Psoas muscle (tissue), 7 donors: ENCODE measurements at regions not wholly inside any gene's neighbourhood (a gene's known extent, or its start where the extent isn't known, plus 50 kb on each side); places are given as distances from the start of the nearest gene placed in this dataset.

Experiments
- ATAC-seq, 4 donors: fragments of 200-7000 bp; cut with Tn5 transposase; one replicate each; pipeline ENCODE4 v1.9.1; 2020; ENCODE audit warnings: moderate library complexity in 3 of 4, mild to moderate bottlenecking in 2 of 4
- DNase-seq, 2 donors: peaks; one replicate each; pipeline ENCODE4 v3.0.0-alpha.2; 2020
- H3K27ac ChIP-seq: fragments of 200-600 bp; one replicate; pipeline ENCODE4 v1.8.0; 2022
- H3K27me3 ChIP-seq, 3 donors: fragments of 200-600 bp in 1 of 3; one replicate each; pipeline versions ENCODE4 v1.6.1 to v1.8.0; 2013 to 2022; ENCODE audit warnings: low read length in 2 of 3, mild to moderate bottlenecking in 2 of 3, moderate library complexity in 1 of 3; ENCODE audit not compliant: insufficient read depth in 3 of 3
- H3K36me3 ChIP-seq, 2 donors: fragments of 200-600 bp in 1 of 2; one replicate each; pipeline versions ENCODE4 v1.6.1 to v1.8.0; 2013 to 2022; ENCODE audit warnings: low read depth in 1 of 2, mild to moderate bottlenecking in 1 of 2, moderate library complexity in 1 of 2; ENCODE audit not compliant: insufficient read depth in 1 of 2
- H3K4me1 ChIP-seq: fragments of 200-600 bp; one replicate; pipeline ENCODE4 v1.8.0; 2022
- H3K4me3 ChIP-seq: fragments of 200-600 bp; one replicate; pipeline ENCODE4 v1.8.0; 2022; ENCODE audit warnings: mild to moderate bottlenecking
- H3K9me3 ChIP-seq: fragments of 200-600 bp; one replicate; pipeline ENCODE4 v1.8.0; 2022
- WGBS, 3 donors: extraction: QIAGEN DNeasy Blood & Tissue Kit; methylation state at CpG; one replicate each; pipeline versions ENCODE4 v1.1.6 to v1.1.7; 2013; 5-methylcytosine and 5-hydroxymethylcytosine counted together
- intact Hi-C, 2 donors: fragments of 100-400 bp; cut with DNase I; formaldehyde crosslinking; loops; one replicate each; pipeline versions ENCODE4 v1.11.0 to v1.14.2; 2022
- TF ChIP-seq, protein P1 (sequence below): fragments of 200-600 bp; IDR thresholded peaks from one replicate; pipeline ENCODE4 v1.8.0; 2022; ENCODE audit warnings: antibody characterized with exemption
- donor health status: healthy with polysubstance abuse.
- donor health status: DM: no; HTN: no; CAD: no; lungs with moderate emphysema.
- donor health status: Bipolar disorder and iron deficiency.
- donor health status: healthy.
- donor health status: DM: yes; HTN: yes; CAD: no.
- donor health status: DM: no; HTN: no; CAD: no.
- donor health status: DM: yes; HTN: yes; CAD: no.

DNA sequence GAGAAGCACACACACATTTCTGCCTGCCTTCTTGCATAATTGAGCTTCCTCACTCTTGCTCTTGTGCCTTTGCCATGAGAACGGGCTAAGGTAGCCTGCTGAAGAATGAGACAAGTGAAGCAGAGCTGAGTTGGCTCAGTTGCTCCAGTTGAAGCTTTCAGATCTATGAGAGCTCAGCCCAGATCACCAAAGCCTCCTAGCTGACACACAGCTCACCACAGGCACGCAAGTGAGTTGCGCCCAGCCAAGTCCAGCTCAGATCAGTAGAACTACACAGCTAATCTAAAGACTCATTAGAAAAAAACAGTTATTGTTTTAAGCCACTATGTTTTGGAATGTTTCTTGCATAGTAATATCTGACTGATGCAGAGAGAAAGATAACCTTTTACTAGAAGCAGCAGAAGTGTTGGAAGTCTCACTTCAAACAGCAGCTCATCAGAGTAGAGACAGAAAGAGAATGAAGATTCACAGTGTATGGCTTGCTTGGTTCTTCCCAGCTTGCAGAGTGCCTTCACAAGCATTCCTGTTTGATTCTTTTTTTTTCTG is 362.4 kb downstream of the MID1IP1 start:
- Histone ChIP-seq H3K9me3 (no peaks in the 10 kb centered on the region), H3K36me3 (no peaks in the 10 kb centered on the region), H3K27ac (no peak overlapping the region), H3K4me1 (no peaks in the 10 kb centered on the region), H3K4me3 (no peak overlapping the region), H3K27me3 (peaks cover 0 to 20% (median 0%) of the 10 kb centered on the region in 3 donors)
- intact Hi-C loops: loop anchor here in 1 of 2 donors (5.0 kb wide), 1 partner anchor 79 kb away; no protein-coding TSS in a partner anchor
- WGBS, 3 donors: 87 to 100% (median 94%) methylated on average over 3 of the region's 3 CpGs
- DNase-seq (no peak), ATAC-seq (no peak)
- TF ChIP-seq, protein P1, sequence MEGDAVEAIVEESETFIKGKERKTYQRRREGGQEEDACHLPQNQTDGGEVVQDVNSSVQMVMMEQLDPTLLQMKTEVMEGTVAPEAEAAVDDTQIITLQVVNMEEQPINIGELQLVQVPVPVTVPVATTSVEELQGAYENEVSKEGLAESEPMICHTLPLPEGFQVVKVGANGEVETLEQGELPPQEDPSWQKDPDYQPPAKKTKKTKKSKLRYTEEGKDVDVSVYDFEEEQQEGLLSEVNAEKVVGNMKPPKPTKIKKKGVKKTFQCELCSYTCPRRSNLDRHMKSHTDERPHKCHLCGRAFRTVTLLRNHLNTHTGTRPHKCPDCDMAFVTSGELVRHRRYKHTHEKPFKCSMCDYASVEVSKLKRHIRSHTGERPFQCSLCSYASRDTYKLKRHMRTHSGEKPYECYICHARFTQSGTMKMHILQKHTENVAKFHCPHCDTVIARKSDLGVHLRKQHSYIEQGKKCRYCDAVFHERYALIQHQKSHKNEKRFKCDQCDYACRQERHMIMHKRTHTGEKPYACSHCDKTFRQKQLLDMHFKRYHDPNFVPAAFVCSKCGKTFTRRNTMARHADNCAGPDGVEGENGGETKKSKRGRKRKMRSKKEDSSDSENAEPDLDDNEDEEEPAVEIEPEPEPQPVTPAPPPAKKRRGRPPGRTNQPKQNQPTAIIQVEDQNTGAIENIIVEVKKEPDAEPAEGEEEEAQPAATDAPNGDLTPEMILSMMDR: no peak

DNA sequence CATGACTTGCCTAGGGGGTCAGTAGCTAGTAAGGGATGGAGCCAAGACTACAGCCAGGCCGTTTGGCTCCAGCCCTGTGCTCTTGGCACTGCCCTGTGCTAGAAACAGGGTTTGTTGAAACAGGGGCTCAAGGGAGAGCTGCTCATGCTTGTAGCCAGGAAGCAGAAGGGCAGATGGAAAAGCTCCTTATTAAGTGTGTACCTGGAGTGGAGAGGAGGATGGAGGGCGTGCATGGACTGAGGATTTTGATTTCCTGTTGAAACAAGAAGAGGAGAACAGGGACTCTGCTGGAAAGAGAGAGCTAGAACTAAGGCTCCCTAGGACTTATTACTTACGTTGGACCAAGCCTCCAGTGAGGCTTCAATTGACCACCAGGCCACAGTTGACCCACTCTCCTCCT is 363.0 kb downstream of the MID1IP1 start:
- TF ChIP-seq, protein P1: no peak

DNA sequence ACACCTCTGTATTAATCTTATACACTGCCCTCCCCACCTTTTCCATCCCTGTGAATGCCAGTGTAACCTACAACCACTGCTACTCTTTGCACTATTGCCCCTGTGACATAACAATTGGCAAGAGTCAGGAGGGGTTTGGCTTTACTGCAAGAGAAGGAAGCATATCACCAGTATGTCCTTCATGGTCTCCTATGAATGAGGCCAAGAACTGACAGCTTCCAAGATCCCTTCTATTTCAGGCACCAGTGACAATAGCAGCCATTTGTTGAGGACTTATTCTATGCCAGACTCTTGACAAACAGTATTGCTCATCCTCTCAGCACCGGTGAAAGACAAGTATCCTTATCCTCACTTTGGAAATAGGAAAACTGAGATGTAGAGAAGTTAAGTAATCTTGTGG is 363.9 kb downstream of the MID1IP1 start:
- WGBS, 3 donors: 20 to 43% (median 39%) methylated on average over 1 of the region's 1 CpG
- H3K4me3 ChIP-seq: no peak overlapping the region
- H3K27me3 ChIP-seq: peaks cover 0 to 29% (median 0%) of the 10 kb centered on the region in 3 donors
- no peak for DNase-seq
- no peaks in the 10 kb centered on the region for H3K9me3 ChIP-seq
- ATAC-seq: peak; percentile 85 to 94 (median 92)
- H3K4me1 ChIP-seq: no peaks in the 10 kb centered on the region
- TF ChIP-seq, protein P1: no peak
- no peaks in the 10 kb centered on the region for H3K36me3 ChIP-seq
- no peak overlapping the region for H3K27ac ChIP-seq
- intact Hi-C loops: no loop called here

More for the DNA sequence above, 363.0 kb downstream of the MID1IP1 start:
- WGBS, 3 donors: 46 to 88% (median 73%) methylated on average over 3 of the region's 3 CpGs
- intact Hi-C loops: loop anchor here in 1 of 2 donors (5.0 kb wide), 1 partner anchor 78 kb away; no protein-coding TSS in a partner anchor
- no peak overlapping the region for H3K27ac ChIP-seq
- no peaks in the 10 kb centered on the region for H3K4me1 ChIP-seq
- ATAC-seq: no peak
- H3K4me3 ChIP-seq: no peak overlapping the region
- H3K27me3 ChIP-seq: peaks cover 0 to 20% (median 0%) of the 10 kb centered on the region in 3 donors
- H3K36me3 ChIP-seq: no peaks in the 10 kb centered on the region
- H3K9me3 ChIP-seq: no peaks in the 10 kb centered on the region
- no peak for DNase-seq

DNA sequence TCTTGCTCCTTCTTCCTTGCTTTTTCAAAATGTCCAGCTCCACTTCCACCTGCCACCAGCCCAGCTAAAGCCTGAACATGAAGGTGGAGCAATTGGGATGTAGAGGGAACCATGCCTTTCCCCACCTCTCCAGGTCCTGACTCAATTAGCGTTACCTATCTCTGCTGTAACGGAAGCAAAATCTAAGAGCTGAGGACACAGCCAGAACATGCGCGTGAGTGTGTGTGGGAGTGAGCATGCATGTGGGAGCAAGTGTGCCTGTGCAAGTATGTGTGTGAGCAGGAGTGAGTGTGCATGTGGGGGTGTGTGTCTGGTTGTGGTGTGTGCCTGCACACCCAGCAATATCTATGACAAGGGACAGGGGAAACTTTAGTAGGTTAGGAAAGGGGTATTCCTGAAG is 364.5 kb downstream of the MID1IP1 start:
- Histone ChIP-seq H3K9me3 (no peaks in the 10 kb centered on the region), H3K27me3 (peaks cover 0 to 32% (median 0%) of the 10 kb centered on the region in 3 donors), H3K27ac (no peak overlapping the region), H3K4me3 (no peak overlapping the region), H3K4me1 (no peaks in the 10 kb centered on the region), H3K36me3 (no peaks in the 10 kb centered on the region)
- intact Hi-C loops: no loop called here
- no peak for DNase-seq
- WGBS, 3 donors: 92 to 96% (median 96%) methylated on average over 4 of the region's 4 CpGs
- TF ChIP-seq, protein P1: no peak
- ATAC-seq: no peak

DNA sequence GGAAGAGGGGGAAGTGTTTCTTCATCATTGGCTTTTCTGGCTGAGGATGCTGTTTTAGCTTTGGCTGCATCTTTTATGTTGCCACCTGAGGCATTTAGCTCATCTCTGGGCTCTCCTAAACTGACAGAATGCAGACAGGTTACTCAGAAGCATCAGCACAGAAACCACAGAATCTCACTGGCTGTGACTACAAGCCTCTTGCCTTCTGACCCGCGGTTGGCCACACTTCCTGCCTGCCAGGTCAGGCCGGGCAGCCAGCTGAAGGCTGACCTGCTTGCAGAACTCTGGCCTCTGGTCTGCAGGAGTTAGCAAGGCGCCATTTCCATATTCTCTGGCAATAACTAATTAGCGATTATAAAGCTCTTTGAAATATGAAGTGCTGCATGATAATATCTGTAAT is 366.5 kb downstream of the MID1IP1 start:
- no peak for DNase-seq
- H3K27ac ChIP-seq: no peak overlapping the region
- H3K27me3 ChIP-seq: peaks cover 0 to 26% (median 0%) of the 10 kb centered on the region in 3 donors
- H3K4me1 ChIP-seq: no peaks in the 10 kb centered on the region
- intact Hi-C loops: no loop called here
- no peaks in the 10 kb centered on the region for H3K9me3 ChIP-seq
- ATAC-seq: no peak
- no peaks in the 10 kb centered on the region for H3K36me3 ChIP-seq
- no peak overlapping the region for H3K4me3 ChIP-seq
- WGBS, 3 donors: 54 to 63% (median 61%) methylated on average over 5 of the region's 5 CpGs
- TF ChIP-seq, protein P1: no peak
